ENCODE measurements at regions not wholly inside any gene's neighbourhood (a gene's known extent, or its start where the extent isn't known, plus 50 kb on each side); places are given as distances from the start of the nearest gene placed in this dataset.

DNA sequence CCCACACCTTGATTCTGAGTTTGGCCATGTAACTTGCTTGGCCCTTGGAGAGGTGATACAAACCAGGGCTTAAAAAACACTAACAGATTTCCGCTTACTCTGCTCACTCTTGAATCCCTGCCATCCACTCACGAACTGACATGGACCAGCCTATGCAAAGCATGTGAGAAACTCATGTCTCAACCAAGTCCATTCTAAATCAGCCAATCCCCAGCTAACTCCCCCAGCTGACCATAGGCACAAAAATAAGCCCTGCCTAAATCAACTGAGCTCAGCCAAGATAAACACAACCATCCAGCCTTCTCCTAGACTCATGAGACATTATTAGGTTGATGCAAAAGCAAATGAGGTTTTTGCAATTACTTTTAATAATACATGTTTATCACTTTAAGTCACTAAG is 353.9 kb upstream of the TBX3 start:
- 0 out of 2 replicates have a peak, but pooled peaks cover 6% of the 10 kb centered on the region for H3K9me3 ChIP-seq (ENCODE audit: insufficient read depth, low read depth, low read length)
- no peaks in the 10 kb centered on the region for H3F3A ChIP-seq (ENCODE audit: low read depth)
- no peak overlapping the region for H3K4me2 ChIP-seq (ENCODE audit: low read depth, low read length, poor library complexity, severe bottlenecking)
- H3K9me2 ChIP-seq (replicated peaks; ENCODE audit: low read depth, low read length), result no peaks in the 10 kb centered on the region
- H3K4me1 ChIP-seq (ENCODE audit: insufficient read depth, low read length, poor library complexity, severe bottlenecking), result no peaks in the 10 kb centered on the region
- no peaks in the 10 kb centered on the region for H3K36me3 ChIP-seq (ENCODE audit: insufficient read depth, low read length)
- TF ChIP-seq EZH2phosphoT487 (IDR thresholded peaks at IDR 0.05; ENCODE audit: borderline replicate concordance), result no peak
- TF ChIP-seq, protein P1, sequence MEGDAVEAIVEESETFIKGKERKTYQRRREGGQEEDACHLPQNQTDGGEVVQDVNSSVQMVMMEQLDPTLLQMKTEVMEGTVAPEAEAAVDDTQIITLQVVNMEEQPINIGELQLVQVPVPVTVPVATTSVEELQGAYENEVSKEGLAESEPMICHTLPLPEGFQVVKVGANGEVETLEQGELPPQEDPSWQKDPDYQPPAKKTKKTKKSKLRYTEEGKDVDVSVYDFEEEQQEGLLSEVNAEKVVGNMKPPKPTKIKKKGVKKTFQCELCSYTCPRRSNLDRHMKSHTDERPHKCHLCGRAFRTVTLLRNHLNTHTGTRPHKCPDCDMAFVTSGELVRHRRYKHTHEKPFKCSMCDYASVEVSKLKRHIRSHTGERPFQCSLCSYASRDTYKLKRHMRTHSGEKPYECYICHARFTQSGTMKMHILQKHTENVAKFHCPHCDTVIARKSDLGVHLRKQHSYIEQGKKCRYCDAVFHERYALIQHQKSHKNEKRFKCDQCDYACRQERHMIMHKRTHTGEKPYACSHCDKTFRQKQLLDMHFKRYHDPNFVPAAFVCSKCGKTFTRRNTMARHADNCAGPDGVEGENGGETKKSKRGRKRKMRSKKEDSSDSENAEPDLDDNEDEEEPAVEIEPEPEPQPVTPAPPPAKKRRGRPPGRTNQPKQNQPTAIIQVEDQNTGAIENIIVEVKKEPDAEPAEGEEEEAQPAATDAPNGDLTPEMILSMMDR (conservative IDR thresholded peaks at IDR 0.05; ENCODE audit: low read length), result no peak
- no peak overlapping the region for H3K4me3 ChIP-seq (ENCODE audit: low read length, poor library complexity, severe bottlenecking)
- no peaks in the 10 kb centered on the region for H3K79me2 ChIP-seq (ENCODE audit: insufficient read depth, low read length)
- no peaks in the 10 kb centered on the region for H4K20me1 ChIP-seq (ENCODE audit: insufficient read depth, low read length, poor library complexity, severe bottlenecking)
- H2AFZ ChIP-seq (ENCODE audit: low read length), result no peak overlapping the region
- no peaks in the 10 kb centered on the region for H3K27me3 ChIP-seq (ENCODE audit: insufficient read depth, low read length, poor library complexity, severe bottlenecking)
- no peak overlapping the region for H3K9ac ChIP-seq (ENCODE audit: low read depth, low read length, poor library complexity, severe bottlenecking)

DNA sequence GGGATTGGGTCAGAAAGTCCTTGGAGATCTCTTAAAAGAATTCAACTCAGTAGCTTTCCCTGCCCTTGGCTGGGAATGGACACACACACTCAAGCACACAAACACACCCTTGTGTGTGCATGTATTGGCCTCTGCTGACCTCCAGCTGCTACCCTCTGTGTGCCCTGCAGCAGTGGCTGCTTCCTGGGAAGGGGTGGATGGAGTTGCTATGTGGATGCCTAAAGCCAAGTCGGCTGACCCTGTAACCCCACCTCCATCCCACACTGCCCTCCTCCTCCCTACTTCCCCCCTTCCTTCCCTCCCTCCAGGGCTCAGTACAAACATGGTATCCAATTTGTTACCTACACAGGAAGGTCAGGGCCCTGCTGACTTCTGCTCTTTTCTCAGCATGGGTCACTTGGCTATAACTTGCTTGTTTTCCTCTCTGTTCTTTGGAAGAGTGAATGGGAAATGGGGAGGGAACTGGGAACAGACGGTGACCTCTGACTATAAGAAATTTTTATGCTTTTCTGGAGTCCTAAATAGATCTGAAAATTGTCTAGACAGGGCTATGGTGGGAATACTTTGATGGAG is 351.6 kb upstream of the TBX3 start:
- Histone ChIP-seq H3K27me3 (ENCODE audit: insufficient read depth, low read length, poor library complexity, severe bottlenecking) (no peaks in the 10 kb centered on the region), H3F3A (ENCODE audit: low read depth) (no peaks in the 10 kb centered on the region), H3K4me2 (ENCODE audit: low read depth, low read length, poor library complexity, severe bottlenecking) (no peak overlapping the region), H3K4me1 (ENCODE audit: insufficient read depth, low read length, poor library complexity, severe bottlenecking) (no peaks in the 10 kb centered on the region), H3K79me2 (ENCODE audit: insufficient read depth, low read length) (no peaks in the 10 kb centered on the region), H3K9me2 (replicated peaks; ENCODE audit: low read depth, low read length) (no peaks in the 10 kb centered on the region), H3K4me3 (ENCODE audit: low read length, poor library complexity, severe bottlenecking) (no peak overlapping the region), H3K36me3 (ENCODE audit: insufficient read depth, low read length) (no peaks in the 10 kb centered on the region), H2AFZ (ENCODE audit: low read length) (no peak overlapping the region), H3K9me3 (ENCODE audit: insufficient read depth, low read depth, low read length) (0 out of 2 replicates have a peak, but pooled peaks cover 6% of the 10 kb centered on the region), H4K20me1 (ENCODE audit: insufficient read depth, low read length, poor library complexity, severe bottlenecking) (no peaks in the 10 kb centered on the region), H3K9ac (ENCODE audit: low read depth, low read length, poor library complexity, severe bottlenecking) (no peak overlapping the region)
- TF ChIP-seq, protein P1 (conservative IDR thresholded peaks at IDR 0.05; ENCODE audit: low read length), result no peak
- no peak for TF ChIP-seq EZH2phosphoT487 (IDR thresholded peaks at IDR 0.05; ENCODE audit: borderline replicate concordance)

DNA sequence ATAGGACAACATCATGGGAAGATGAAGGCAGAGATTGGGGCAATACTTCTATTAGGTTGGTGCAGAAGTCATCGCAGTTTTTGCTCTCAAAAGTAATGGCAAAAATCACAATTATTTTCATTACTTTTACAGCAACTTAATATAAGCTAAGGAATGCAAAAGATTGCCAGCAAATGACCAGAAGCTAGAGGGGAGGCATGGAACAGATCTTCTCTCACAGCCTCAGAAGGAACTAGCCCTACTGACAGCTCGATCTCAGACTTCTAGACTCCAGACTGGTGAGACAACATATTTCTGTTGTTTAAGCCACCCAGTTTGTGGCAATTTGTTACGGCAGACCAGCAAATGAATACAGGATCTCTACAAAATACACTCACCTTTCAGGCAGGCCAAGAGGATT is 348.5 kb upstream of the TBX3 start:
- H2AFZ ChIP-seq (ENCODE audit: low read length), result no peak overlapping the region
- no peaks in the 10 kb centered on the region for H3K9me2 ChIP-seq (replicated peaks; ENCODE audit: low read depth, low read length)
- no peaks in the 10 kb centered on the region for H3K36me3 ChIP-seq (ENCODE audit: insufficient read depth, low read length)
- 0 out of 2 replicates have a peak, but pooled peaks cover 6% of the 10 kb centered on the region for H3K9me3 ChIP-seq (ENCODE audit: insufficient read depth, low read depth, low read length)
- H3K4me3 ChIP-seq (ENCODE audit: low read length, poor library complexity, severe bottlenecking), result no peak overlapping the region
- TF ChIP-seq, protein P1 (conservative IDR thresholded peaks at IDR 0.05; ENCODE audit: low read length), result no peak
- no peak for TF ChIP-seq EZH2phosphoT487 (IDR thresholded peaks at IDR 0.05; ENCODE audit: borderline replicate concordance)
- H3K9ac ChIP-seq (ENCODE audit: low read depth, low read length, poor library complexity, severe bottlenecking), result no peak overlapping the region
- no peak overlapping the region for H3K4me2 ChIP-seq (ENCODE audit: low read depth, low read length, poor library complexity, severe bottlenecking)
- no peaks in the 10 kb centered on the region for H4K20me1 ChIP-seq (ENCODE audit: insufficient read depth, low read length, poor library complexity, severe bottlenecking)
- no peaks in the 10 kb centered on the region for H3K27me3 ChIP-seq (ENCODE audit: insufficient read depth, low read length, poor library complexity, severe bottlenecking)
- H3F3A ChIP-seq (ENCODE audit: low read depth), result no peaks in the 10 kb centered on the region
- no peaks in the 10 kb centered on the region for H3K4me1 ChIP-seq (ENCODE audit: insufficient read depth, low read length, poor library complexity, severe bottlenecking)
- no peaks in the 10 kb centered on the region for H3K79me2 ChIP-seq (ENCODE audit: insufficient read depth, low read length)

All from Loucy (cell line).